GM10248 (cell line): ENCODE measurements at regions not wholly inside any gene's neighbourhood (a gene's known extent, or its start where the extent isn't known, plus 50 kb on each side); places are given as distances from the start of the nearest gene placed in this dataset.
"Not testable (repeated sequence)": the region's sequence is repeated elsewhere in the genome, so short reads cannot be mapped to it uniquely, and the experiment has no call there.

Experiments
- CTCF ChIA-PET: fragments of 300-600 bp; sonication (Branson Sonifier 250); formaldehyde crosslinking; extraction: SDS; loops from one replicate; lab custom pipeline; 2021; ENCODE audit warnings: antibody characterized with exemption; lab: Yijun Ruan, JAX
- POLR2A ChIA-PET: fragments of 350-650 bp; sonication (Branson Sonifier 250); formaldehyde crosslinking; extraction: SDS; loops from one replicate; lab custom pipeline; 2020; ENCODE audit warnings: antibody characterized with exemption; lab: Yijun Ruan, JAX
- DNase-seq: peaks from one replicate; pipeline ENCODE4 v3.0.0; 2012; ENCODE audit errors: extremely low spot score
- TF ChIP-seq, protein P1 (sequence below): IDR thresholded peaks from 2 replicates; pipeline ENCODE4 v1.5.1; 2012; ENCODE audit warnings: mild to moderate bottlenecking, low read depth; ENCODE audit errors: extremely low read depth, missing control alignments, control extremely low read depth

DNA sequence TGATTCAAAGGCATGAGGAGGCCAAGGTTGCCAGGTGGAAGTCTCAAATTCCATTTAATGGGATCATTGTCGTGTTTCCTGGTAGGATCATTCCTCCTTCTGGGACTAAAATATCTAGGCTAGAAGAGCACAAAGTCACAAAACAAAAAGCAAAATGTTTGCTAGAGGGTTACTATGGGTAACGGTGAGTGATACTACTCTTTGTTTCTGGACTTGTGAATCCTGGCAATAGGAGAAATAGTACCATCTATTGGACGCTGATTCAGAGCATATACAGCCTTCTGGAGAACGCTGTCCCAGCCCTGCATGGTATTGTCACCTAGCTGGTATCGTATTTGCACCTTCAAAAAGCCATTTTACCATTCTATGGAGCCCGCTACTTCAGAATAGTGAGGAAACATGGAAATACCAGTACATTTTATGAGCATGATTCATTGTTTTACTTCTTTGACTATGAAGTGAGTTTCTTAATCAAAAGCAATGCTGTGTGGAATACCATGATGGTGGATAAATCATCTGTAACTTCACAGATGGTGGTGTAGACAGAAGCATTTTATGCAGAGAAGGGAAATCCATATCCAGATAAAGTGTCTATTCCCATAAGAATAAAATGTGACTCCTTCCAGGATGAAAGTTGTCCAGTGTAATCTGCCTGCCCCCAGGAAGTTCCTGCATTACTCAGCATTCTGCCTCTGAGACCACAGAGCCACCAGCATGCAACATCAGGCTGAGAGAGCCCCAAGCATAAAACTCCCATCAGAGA lies 361.0 kb downstream of the ETV1 start:
- ChIA-PET POLR2A (no interaction called here), CTCF (no interaction called here)
- no peak for DNase-seq
- TF ChIP-seq, protein P1, sequence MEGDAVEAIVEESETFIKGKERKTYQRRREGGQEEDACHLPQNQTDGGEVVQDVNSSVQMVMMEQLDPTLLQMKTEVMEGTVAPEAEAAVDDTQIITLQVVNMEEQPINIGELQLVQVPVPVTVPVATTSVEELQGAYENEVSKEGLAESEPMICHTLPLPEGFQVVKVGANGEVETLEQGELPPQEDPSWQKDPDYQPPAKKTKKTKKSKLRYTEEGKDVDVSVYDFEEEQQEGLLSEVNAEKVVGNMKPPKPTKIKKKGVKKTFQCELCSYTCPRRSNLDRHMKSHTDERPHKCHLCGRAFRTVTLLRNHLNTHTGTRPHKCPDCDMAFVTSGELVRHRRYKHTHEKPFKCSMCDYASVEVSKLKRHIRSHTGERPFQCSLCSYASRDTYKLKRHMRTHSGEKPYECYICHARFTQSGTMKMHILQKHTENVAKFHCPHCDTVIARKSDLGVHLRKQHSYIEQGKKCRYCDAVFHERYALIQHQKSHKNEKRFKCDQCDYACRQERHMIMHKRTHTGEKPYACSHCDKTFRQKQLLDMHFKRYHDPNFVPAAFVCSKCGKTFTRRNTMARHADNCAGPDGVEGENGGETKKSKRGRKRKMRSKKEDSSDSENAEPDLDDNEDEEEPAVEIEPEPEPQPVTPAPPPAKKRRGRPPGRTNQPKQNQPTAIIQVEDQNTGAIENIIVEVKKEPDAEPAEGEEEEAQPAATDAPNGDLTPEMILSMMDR = no peak

DNA sequence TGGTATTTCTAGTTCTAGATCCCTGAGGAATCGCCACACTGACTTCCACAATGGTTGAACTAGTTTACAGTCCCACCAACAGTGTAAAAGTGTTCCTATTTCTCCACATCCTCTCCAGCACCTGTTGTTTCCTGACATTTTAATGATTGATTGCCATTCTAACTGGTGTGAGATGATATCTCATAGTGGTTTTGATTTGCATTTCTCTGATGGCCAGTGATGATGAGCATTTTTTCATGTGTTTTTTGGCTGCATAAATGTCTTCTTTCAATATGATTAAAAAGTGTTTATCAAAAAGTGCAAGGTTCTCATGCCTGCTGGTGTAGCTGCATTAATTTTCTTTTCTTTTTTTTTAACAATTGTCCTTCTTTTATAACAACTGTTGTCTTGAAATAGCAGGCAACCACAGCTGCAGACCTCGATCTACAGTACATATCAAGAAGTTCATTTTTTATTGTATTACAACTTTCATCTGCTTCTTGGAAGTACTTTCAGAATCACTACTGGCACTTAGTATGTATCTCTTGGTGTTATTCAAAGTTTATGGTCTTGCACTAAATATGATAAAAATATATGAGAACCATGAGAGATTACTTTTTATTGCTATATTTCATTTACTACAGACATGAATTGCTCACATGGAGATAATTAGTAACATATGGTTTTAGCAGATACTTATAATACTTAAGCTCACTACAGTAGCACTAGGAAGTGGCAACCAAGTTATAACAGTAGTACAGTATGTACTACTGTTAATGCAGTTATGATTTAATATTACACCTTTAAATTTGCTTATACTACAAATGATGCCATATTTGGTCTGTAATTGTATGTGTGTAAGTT lies 358.0 kb downstream of the ETV1 start:
- DNase-seq, POLR2A ChIA-PET, CTCF ChIA-PET: not testable (repeated sequence)

DNA sequence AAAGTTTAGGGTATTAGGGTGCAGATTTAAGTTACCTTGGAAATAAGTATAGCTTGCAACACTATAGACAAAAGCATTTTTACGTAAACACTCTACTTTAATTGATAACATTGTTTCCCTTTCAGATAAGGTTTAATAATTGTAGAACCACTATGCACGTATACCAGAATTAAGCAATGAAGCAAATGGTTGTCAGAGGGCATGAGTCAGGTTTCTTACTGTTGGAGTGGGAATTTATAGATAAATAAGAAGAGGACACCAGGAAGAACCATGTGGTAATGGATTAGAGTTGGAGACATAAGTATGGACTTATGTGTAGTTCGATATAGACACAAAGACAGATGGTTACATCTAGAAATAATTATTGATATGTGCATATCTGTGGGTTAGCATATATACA lies 355.6 kb downstream of the ETV1 start:
- no peak for DNase-seq
- ChIA-PET POLR2A (no interaction called here), CTCF (no interaction called here)
- TF ChIP-seq, protein P1 = no peak

DNA sequence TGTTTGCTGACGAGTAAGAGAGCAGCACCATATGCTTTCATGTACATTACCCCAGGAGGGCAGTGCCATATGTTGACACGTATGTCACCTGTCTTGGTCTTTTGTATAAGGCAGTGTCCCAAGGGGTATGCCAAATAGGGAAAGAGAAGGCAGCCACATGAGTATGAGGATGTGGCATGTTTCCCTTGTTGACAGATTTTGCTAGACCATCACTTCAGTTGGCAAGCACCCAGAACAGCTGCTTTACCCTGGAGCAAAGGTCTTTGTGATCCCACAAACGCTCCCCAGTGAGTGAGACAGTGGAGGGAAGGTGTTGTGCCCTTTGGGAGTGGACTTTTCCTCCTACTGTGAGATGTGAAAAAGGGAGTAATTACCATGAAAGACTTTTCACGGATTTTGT lies 350.1 kb downstream of the ETV1 start:
- CTCF ChIA-PET = no interaction called here
- TF ChIP-seq, protein P1 = no peak

DNA sequence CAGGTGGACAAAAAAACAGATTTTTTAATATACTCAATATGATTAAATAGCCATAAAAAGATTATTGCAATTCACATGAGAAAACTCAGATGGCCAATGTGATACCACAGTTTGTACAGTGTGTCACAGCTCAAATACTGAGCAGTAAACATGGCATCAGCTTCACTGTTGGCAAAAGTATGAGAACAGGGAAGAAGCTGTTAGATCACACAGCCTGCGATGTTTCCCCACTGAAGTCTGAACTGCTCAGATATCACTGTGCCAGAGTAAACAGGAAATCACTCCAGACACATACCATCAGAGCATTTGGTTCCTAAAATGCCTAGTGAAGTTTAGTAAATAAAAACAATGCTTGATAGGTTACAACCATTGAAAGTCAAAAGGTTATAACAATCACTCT lies 347.8 kb downstream of the ETV1 start:
- ChIA-PET CTCF (no interaction called here), POLR2A (no interaction called here)
- TF ChIP-seq, protein P1 = no peak
- DNase-seq = no peak

More for the DNA sequence above, 350.1 kb downstream of the ETV1 start:
- no peak for DNase-seq
- POLR2A ChIA-PET = no interaction called here

DNA sequence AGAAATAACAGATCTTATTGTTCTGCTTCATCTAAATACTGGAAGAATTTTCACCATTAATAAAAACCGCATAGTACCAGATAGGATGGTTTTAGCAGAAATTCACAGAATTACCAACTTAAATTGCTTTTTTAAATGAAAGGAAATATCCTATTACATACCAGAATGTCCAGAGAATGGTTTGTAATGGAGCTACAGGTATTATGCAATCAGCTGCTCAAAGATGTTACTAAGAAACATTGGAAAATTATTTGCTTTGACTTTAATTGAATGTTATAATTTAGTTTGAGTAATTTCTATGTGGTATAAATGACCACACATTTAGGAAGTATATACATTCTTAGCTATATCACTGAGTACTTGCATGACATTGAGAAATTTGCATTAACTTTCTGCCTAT lies 338.3 kb downstream of the ETV1 start:
- ChIA-PET POLR2A (no interaction called here), CTCF (interaction anchor here (0.9 kb wide), 1 partner anchor 15 kb away, joined by 3 read pairs; no protein-coding TSS in a partner anchor)
- no peak for DNase-seq
- TF ChIP-seq, protein P1 = no peak

DNA sequence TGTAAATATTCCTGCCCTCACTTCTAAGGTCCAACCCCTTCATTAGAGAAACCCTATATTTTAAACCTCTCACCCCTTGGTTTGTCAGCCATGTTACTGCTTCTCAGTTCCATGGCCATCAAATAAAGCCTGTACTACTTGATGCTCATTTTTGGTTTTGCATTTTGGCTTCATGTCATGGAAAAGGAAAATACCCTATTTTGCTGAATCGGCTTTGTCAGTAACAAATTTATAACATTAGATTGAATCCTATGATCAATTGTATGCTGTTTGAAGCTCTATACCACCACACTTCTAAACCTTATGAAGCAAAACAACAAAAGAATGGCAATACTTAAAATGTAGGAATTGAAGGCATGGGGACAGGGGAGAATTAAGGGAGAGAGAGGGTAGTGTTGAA lies 333.1 kb downstream of the ETV1 start:
- CTCF ChIA-PET = no interaction called here
- TF ChIP-seq, protein P1 = no peak
- POLR2A ChIA-PET = no interaction called here

More for the DNA sequence above, 333.1 kb downstream of the ETV1 start:
- no peak for DNase-seq
